Spleen (tissue), 11 donors: ENCODE measurements at regions not wholly inside any gene's neighbourhood (a gene's known extent, or its start where the extent isn't known, plus 50 kb on each side); places are given as distances from the start of the nearest gene placed in this dataset.

ENCODE experiments used
- DNase-seq: peaks from one replicate; pipeline ENCODE4 v3.0.0-alpha.2; 2020
- H3K27ac ChIP-seq, 8 donors: fragments of 200-600 bp; sonication (generic) in 7 of 8; 1 replicate in 4 of 8; 2 replicates in 4 of 8; pipeline versions ENCODE4 v1.5.0 to v1.8.0; 2016 to 2021; ENCODE audit warnings: inconsistent platforms in 4 of 8, mild to moderate bottlenecking in 4 of 8, moderate library complexity in 1 of 8
- H3K27me3 ChIP-seq, 7 donors: fragments of 200-600 bp; sonication (generic) in 6 of 7; replicated peaks in 1 of 7; 1 replicate in 4 of 7; 2 replicates in 3 of 7; pipeline versions ENCODE4 v1.5.0 to v1.8.0; 2016 to 2021; ENCODE audit warnings: inconsistent platforms in 3 of 7, mild to moderate bottlenecking in 1 of 7
- H3K36me3 ChIP-seq, 6 donors: fragments of 200-600 bp; sonication (generic) in 5 of 6; 1 replicate in 4 of 6; 2 replicates in 2 of 6; pipeline versions ENCODE4 v1.5.0 to v1.8.0; 2016 to 2021; ENCODE audit warnings: inconsistent platforms in 2 of 6
- H3K4me1 ChIP-seq, 6 donors: fragments of 200-600 bp; sonication (generic) in 5 of 6; 1 replicate in 3 of 6; 2 replicates in 3 of 6; pipeline versions ENCODE4 v1.5.0 to v1.8.0; 2016 to 2021; ENCODE audit warnings: inconsistent platforms in 3 of 6
- H3K4me3 ChIP-seq, 8 donors: fragments of 200-600 bp; sonication (generic) in 7 of 8; 1 replicate in 4 of 8; 2 replicates in 4 of 8; pipeline versions ENCODE4 v1.5.0 to v1.8.0; 2016 to 2021; ENCODE audit warnings: inconsistent platforms in 4 of 8, mild to moderate bottlenecking in 4 of 8, moderate library complexity in 2 of 8
- H3K9me3 ChIP-seq, 8 donors: fragments of 200-600 bp; sonication (generic) in 7 of 8; 1 replicate in 4 of 8; 2 replicates in 4 of 8; pipeline versions ENCODE4 v1.5.0 to v1.8.0; 2016 to 2021; ENCODE audit warnings: inconsistent platforms in 4 of 8
- POLR2A ChIP-seq, 3 donors: fragments of 450-650 bp; IDR thresholded peaks; one replicate each; pipeline ENCODE4 v1.5.1; 2017; ENCODE audit warnings: antibody characterized with exemption in 3 of 3, mild to moderate bottlenecking in 1 of 3
- POLR2AphosphoS5 ChIP-seq, 3 donors: sonication (generic); formaldehyde crosslinking; IDR thresholded peaks; one replicate each; pipeline ENCODE4 v1.5.1; 2017; ENCODE audit warnings: antibody characterized with exemption in 3 of 3
- WGBS, 5 donors: extraction: QIAGEN DNeasy Blood & Tissue Kit in 3 of 5; methylation state at CpG; one replicate each; pipeline versions ENCODE4 v1.1.5 to v1.1.7; 2013 to 2018; 5-methylcytosine and 5-hydroxymethylcytosine counted together
- intact Hi-C: fragments of 100-400 bp; cut with DNase I; formaldehyde crosslinking; loops from one replicate; pipeline ENCODE4 v1.15.0; 2023; ENCODE audit warnings: low total_unique reads
- TF ChIP-seq, protein P1 (sequence below), 11 experiments: fragments of 200-600 bp in 7 of 11; fragments of 450-650 bp in 4 of 11; sonication (generic) in 4 of 11; IDR thresholded peaks in 8 of 11; conservative IDR thresholded peaks in 3 of 11; 1 replicate in 7 of 11; 2 replicates in 4 of 11; pipeline versions ENCODE4 v1.4.0 to v1.8.0; 2016 to 2021; ENCODE audit warnings: antibody characterized with exemption in 11 of 11, inconsistent platforms in 4 of 11, mild to moderate bottlenecking in 1 of 11
- donor health status: healthy with polysubstance abuse.
- donor health status: DM: no; HTN: no; CAD: no; lungs with moderate emphysema.
- donor health status: DM: no; HTN: no; CAD: no.
- donor health status: Bipolar disorder and iron deficiency.
- donor health status: healthy.
- donor health status: DM: no; HTN: no; CAD: no.
- donor health status: DM: yes; HTN: yes; CAD: no.

DNA sequence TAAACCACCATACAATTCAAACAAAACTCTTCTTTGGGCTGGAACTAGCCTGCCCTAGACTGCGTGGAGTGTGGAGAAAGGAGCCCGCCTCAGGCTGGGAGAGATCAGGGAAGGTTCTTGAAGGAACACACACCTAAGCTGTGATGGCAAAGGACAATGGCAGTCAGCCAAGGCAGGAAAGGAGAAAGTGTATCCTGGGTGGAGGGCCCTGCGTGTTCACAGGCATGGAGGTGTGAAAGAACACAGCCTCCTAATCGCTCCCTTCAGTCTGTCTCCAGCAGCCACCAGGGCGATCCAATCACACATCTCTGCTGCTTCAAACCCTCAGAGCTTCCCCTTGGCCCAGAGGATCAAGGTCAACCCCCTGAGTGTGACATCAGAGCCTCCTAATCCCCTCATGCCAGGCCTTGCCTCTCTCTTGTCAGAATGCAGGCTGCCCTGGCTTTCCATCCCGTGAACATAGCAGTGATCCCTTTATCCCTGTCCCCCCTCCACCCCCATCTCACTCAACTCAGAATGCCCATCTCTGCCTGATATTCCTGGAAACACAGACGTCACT, 173.0 kb downstream of the KATNIP start:
- peaks cover 0 to 88% (median 8%) of the 10 kb centered on the region in 6 donors for H3K36me3 ChIP-seq

DNA sequence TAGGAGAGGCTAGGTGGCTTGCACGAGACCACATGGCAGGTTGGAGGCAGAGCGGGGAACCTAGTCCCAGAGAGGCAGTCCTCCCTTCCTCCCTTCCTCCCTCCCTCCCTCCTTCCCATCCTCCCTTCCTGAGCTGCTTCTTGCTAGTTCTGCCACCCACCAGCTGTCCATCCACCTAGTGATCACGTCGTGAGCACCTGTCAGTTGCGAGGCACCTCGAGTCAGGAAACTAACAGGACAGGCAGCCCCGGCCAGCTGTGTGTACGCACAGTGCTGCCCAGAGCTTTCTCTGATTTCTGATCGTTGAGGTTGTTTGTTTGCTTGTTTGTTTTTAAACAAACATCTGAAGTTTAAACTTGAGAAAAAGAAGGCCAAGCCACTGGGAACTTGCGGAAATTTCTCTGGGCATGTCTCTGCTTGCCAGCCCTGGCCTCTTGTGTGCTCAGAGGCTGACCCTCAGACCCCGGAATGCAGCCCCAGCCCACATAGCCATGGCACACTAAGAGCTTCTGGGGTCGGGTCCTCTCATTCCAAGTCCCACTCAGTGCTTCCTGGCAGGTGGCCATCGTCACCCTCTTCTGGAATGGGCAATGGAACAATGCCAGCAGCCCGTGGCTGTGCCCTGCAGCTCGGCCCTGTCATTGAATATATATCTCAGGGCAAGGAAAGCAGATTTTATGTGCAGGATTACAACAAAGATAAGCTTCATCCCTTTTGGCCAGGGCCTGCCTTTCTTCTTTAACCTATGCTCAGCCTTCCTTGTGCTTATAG, 174.0 kb downstream of the KATNIP start:
- intact Hi-C loops: no loop called here
- DNase-seq: no peak
- Histone ChIP-seq H3K36me3 (peaks cover 0 to 97% (median 8%) of the 10 kb centered on the region in 6 donors), H3K4me3 (no peak overlapping the region), H3K9me3 (no peaks in the 10 kb centered on the region), H3K4me1 (peaks cover 0 to 24% (median 1%) of the 10 kb centered on the region in 6 donors), H3K27me3 (no peaks in the 10 kb centered on the region), H3K27ac (no peak overlapping the region)
- WGBS, 5 donors: 81 to 88% (median 84%) methylated on average over 15 of the region's 15 CpGs
- TF ChIP-seq, protein P1, sequence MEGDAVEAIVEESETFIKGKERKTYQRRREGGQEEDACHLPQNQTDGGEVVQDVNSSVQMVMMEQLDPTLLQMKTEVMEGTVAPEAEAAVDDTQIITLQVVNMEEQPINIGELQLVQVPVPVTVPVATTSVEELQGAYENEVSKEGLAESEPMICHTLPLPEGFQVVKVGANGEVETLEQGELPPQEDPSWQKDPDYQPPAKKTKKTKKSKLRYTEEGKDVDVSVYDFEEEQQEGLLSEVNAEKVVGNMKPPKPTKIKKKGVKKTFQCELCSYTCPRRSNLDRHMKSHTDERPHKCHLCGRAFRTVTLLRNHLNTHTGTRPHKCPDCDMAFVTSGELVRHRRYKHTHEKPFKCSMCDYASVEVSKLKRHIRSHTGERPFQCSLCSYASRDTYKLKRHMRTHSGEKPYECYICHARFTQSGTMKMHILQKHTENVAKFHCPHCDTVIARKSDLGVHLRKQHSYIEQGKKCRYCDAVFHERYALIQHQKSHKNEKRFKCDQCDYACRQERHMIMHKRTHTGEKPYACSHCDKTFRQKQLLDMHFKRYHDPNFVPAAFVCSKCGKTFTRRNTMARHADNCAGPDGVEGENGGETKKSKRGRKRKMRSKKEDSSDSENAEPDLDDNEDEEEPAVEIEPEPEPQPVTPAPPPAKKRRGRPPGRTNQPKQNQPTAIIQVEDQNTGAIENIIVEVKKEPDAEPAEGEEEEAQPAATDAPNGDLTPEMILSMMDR (IDR thresholded peaks at IDR 0.05 in 8 of 11, conservative IDR thresholded peaks at IDR 0.05 in 3 of 11): no peak
- no peak for TF ChIP-seq POLR2A (IDR thresholded peaks at IDR 0.05)
- TF ChIP-seq POLR2AphosphoS5 (IDR thresholded peaks at IDR 0.05): no peak

More for the DNA sequence above, 173.0 kb downstream of the KATNIP start:
- 83 to 94% (median 91%) methylated on average over 7 of the region's 7 CpGs for WGBS, 5 donors
- no peak for TF ChIP-seq POLR2AphosphoS5 (IDR thresholded peaks at IDR 0.05)
- no peak for TF ChIP-seq POLR2A (IDR thresholded peaks at IDR 0.05)
- Histone ChIP-seq H3K4me3 (no peak overlapping the region), H3K4me1 (peaks cover 0 to 23% (median 0%) of the 10 kb centered on the region in 6 donors), H3K27ac (peak overlapping the region in 1 of 8 donors; percentile 76), H3K9me3 (no peaks in the 10 kb centered on the region), H3K27me3 (no peaks in the 10 kb centered on the region)
- no peak for DNase-seq
- intact Hi-C loops: no loop called here

DNA sequence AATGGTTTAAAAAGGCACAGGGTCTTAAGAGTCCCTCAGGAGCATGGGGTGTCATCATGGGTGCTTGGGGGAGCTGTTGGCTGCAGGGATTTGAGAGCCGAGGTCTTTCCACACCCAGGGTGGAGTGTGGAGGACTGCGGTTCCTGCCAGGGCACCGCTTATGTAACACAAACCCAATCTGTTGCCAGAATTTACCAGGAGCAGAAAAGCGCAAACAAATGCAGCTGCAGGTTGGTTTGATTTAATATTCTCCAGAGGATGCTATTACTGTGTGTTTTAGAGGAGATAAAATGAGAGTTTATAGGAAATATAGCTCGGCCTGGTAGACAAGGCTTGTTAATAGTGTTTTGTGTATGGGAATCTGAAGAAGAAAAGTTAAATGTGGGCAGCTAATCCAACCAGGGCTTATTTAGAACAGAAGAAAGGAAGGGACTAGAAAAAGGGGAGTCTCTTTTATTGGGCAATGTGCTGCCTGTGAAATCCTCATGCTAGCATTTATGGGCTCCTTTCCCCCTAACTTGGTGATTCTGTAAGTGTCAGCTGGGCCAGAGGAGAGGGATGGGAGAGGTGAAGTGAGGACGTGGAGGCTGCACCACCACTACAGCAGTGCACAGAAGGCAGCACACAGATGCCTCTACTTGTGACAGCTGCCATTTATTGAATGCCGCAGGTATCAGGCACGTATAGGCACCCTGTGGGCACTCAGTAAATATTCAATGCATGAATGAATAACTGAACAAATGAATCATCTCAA, 174.7 kb downstream of the KATNIP start:
- H3K9me3 ChIP-seq: no peaks in the 10 kb centered on the region
- no peak overlapping the region for H3K4me3 ChIP-seq
- no peak overlapping the region for H3K27ac ChIP-seq
- intact Hi-C loops: no loop called here
- peaks cover 0 to 32% (median 4%) of the 10 kb centered on the region in 6 donors for H3K4me1 ChIP-seq
- H3K36me3 ChIP-seq: peaks cover 0 to 99% (median 8%) of the 10 kb centered on the region in 6 donors
- no peaks in the 10 kb centered on the region for H3K27me3 ChIP-seq
- DNase-seq: no peak
- TF ChIP-seq POLR2AphosphoS5 (IDR thresholded peaks at IDR 0.05): no peak
- TF ChIP-seq, protein P1 (IDR thresholded peaks at IDR 0.05 in 8 of 11, conservative IDR thresholded peaks at IDR 0.05 in 3 of 11): no peak
- no peak for TF ChIP-seq POLR2A (IDR thresholded peaks at IDR 0.05)
- 64 to 90% (median 70%) methylated on average over 8 of the region's 8 CpGs for WGBS, 5 donors

DNA sequence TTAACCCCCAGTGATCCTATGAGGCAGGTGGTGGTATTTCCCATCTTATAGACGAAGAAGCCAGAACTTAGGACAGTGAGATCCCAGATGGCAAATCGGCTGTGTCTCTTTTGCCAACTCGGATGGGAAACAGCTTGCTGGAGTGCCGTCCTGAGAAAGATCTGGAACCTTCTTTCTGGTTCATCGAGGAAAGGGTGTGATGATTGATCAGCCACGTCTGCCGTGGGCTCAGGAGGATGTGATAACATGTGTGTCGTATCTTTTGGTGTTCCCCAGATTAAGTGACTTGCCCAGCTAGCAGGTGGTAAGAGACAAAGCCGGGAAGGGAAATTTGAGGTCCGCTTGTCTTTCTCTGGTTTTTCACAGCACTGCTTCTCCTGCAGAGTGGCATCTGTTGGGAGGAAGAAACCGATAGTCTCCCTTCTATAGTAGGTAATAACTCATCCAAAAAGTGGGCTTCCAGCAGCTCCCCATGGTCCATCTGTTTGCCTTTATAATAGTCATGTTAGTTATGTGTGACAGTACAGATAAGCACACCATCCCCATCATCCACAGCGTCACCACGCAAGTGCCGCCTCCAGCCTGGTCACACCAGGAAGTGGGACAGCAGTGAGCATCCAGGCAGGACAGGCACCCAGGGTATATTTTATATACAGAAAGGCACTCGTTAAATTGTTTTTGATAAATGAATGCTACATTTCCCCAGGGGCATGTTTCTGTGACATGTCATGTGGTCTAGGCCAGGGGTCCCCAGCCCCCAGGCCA, 175.5 kb downstream of the KATNIP start:
- no peaks in the 10 kb centered on the region for H3K27me3 ChIP-seq
- H3K4me3 ChIP-seq: no peak overlapping the region
- TF ChIP-seq, protein P1 (IDR thresholded peaks at IDR 0.05 in 8 of 11, conservative IDR thresholded peaks at IDR 0.05 in 3 of 11): no peak
- no peak for TF ChIP-seq POLR2AphosphoS5 (IDR thresholded peaks at IDR 0.05)
- TF ChIP-seq POLR2A (IDR thresholded peaks at IDR 0.05): no peak
- peaks cover 0 to 91% (median 8%) of the 10 kb centered on the region in 6 donors for H3K36me3 ChIP-seq
- WGBS, 5 donors: 92 to 98% (median 95%) methylated on average over 15 of the region's 15 CpGs
- intact Hi-C loops: no loop called here
- no peak for DNase-seq
- H3K4me1 ChIP-seq: peaks cover 0 to 35% (median 5%) of the 10 kb centered on the region in 6 donors
- H3K27ac ChIP-seq: no peak overlapping the region
- H3K9me3 ChIP-seq: no peaks in the 10 kb centered on the region
